ENCODE measurements at regions not wholly inside any gene's neighbourhood (a gene's known extent, or its start where the extent isn't known, plus 50 kb on each side); places are given as distances from the start of the nearest gene placed in this dataset.

DNA sequence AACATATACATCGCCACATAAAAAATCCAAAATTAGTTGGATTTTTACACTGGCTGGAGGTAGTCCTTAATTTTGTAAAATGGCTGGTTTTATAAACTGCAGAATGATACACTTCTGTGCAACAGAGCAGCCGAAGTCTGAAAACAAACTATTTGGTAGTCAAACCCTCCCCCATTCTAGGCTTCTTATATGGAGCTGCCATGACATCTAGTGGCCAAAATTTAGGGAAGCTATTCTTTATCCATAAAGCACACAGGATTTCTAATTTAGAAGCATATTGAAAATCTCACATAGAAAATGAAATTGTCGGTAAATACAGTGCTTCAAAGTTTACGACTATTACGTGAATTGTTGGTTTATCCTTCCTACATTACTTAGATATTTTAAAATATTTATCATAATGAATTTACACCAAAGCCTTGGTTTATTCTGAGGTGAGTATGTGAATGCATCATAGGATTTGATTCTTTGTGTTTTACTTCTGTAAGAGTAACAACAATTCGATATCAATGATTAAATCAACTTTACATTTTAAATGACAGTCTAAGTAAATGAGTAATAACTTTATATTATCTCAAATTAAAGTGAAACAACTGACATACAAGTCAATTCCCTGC lies 113.4 kb upstream of the FAM241A start (continued):
- TF ChIP-seq, protein P1, sequence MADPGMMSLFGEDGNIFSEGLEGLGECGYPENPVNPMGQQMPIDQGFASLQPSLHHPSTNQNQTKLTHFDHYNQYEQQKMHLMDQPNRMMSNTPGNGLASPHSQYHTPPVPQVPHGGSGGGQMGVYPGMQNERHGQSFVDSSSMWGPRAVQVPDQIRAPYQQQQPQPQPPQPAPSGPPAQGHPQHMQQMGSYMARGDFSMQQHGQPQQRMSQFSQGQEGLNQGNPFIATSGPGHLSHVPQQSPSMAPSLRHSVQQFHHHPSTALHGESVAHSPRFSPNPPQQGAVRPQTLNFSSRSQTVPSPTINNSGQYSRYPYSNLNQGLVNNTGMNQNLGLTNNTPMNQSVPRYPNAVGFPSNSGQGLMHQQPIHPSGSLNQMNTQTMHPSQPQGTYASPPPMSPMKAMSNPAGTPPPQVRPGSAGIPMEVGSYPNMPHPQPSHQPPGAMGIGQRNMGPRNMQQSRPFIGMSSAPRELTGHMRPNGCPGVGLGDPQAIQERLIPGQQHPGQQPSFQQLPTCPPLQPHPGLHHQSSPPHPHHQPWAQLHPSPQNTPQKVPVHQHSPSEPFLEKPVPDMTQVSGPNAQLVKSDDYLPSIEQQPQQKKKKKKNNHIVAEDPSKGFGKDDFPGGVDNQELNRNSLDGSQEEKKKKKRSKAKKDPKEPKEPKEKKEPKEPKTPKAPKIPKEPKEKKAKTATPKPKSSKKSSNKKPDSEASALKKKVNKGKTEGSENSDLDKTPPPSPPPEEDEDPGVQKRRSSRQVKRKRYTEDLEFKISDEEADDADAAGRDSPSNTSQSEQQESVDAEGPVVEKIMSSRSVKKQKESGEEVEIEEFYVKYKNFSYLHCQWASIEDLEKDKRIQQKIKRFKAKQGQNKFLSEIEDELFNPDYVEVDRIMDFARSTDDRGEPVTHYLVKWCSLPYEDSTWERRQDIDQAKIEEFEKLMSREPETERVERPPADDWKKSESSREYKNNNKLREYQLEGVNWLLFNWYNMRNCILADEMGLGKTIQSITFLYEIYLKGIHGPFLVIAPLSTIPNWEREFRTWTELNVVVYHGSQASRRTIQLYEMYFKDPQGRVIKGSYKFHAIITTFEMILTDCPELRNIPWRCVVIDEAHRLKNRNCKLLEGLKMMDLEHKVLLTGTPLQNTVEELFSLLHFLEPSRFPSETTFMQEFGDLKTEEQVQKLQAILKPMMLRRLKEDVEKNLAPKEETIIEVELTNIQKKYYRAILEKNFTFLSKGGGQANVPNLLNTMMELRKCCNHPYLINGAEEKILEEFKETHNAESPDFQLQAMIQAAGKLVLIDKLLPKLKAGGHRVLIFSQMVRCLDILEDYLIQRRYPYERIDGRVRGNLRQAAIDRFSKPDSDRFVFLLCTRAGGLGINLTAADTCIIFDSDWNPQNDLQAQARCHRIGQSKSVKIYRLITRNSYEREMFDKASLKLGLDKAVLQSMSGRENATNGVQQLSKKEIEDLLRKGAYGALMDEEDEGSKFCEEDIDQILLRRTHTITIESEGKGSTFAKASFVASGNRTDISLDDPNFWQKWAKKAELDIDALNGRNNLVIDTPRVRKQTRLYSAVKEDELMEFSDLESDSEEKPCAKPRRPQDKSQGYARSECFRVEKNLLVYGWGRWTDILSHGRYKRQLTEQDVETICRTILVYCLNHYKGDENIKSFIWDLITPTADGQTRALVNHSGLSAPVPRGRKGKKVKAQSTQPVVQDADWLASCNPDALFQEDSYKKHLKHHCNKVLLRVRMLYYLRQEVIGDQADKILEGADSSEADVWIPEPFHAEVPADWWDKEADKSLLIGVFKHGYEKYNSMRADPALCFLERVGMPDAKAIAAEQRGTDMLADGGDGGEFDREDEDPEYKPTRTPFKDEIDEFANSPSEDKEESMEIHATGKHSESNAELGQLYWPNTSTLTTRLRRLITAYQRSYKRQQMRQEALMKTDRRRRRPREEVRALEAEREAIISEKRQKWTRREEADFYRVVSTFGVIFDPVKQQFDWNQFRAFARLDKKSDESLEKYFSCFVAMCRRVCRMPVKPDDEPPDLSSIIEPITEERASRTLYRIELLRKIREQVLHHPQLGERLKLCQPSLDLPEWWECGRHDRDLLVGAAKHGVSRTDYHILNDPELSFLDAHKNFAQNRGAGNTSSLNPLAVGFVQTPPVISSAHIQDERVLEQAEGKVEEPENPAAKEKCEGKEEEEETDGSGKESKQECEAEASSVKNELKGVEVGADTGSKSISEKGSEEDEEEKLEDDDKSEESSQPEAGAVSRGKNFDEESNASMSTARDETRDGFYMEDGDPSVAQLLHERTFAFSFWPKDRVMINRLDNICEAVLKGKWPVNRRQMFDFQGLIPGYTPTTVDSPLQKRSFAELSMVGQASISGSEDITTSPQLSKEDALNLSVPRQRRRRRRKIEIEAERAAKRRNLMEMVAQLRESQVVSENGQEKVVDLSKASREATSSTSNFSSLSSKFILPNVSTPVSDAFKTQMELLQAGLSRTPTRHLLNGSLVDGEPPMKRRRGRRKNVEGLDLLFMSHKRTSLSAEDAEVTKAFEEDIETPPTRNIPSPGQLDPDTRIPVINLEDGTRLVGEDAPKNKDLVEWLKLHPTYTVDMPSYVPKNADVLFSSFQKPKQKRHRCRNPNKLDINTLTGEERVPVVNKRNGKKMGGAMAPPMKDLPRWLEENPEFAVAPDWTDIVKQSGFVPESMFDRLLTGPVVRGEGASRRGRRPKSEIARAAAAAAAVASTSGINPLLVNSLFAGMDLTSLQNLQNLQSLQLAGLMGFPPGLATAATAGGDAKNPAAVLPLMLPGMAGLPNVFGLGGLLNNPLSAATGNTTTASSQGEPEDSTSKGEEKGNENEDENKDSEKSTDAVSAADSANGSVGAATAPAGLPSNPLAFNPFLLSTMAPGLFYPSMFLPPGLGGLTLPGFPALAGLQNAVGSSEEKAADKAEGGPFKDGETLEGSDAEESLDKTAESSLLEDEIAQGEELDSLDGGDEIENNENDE (IDR thresholded peaks at IDR 0.05; ENCODE audit: insufficient replicate concordance, low read length), result no peak
- TF ChIP-seq POU5F1 (IDR thresholded peaks at IDR 0.05; ENCODE audit: low read depth, low read length), result 0 out of 2 replicates have a peak, but pooled peaks have one; percentile 34
- TF ChIP-seq, protein P2, sequence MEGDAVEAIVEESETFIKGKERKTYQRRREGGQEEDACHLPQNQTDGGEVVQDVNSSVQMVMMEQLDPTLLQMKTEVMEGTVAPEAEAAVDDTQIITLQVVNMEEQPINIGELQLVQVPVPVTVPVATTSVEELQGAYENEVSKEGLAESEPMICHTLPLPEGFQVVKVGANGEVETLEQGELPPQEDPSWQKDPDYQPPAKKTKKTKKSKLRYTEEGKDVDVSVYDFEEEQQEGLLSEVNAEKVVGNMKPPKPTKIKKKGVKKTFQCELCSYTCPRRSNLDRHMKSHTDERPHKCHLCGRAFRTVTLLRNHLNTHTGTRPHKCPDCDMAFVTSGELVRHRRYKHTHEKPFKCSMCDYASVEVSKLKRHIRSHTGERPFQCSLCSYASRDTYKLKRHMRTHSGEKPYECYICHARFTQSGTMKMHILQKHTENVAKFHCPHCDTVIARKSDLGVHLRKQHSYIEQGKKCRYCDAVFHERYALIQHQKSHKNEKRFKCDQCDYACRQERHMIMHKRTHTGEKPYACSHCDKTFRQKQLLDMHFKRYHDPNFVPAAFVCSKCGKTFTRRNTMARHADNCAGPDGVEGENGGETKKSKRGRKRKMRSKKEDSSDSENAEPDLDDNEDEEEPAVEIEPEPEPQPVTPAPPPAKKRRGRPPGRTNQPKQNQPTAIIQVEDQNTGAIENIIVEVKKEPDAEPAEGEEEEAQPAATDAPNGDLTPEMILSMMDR (IDR thresholded peaks at IDR 0.05; ENCODE audit: control extremely low read depth in 1 of 3, insufficient read depth in 1 of 3, low read depth in 1 of 3, low read length in 3 of 3), result peak in 2 of 3 experiments; percentile 67 to 70; a peak in 3 of 4 replicates
